ENCODE measurements at regions not wholly inside any gene's neighbourhood (a gene's known extent, or its start where the extent isn't known, plus 50 kb on each side); places are given as distances from the start of the nearest gene placed in this dataset.

- DNase-seq (no peak), FAIRE-seq (no peak)
- Histone ChIP-seq H3K4me3 (ENCODE audit: low read length in 3 of 3) (no peak overlapping the region), H3K27me3 (ENCODE audit: control insufficient read depth, insufficient read depth, low read length) (no peaks in the 10 kb centered on the region), H3K4me1 (ENCODE audit: control insufficient read depth in 2 of 3, insufficient read depth in 2 of 3, low read depth in 1 of 3, low read length in 3 of 3) (no peaks in the 10 kb centered on the region), H3K27ac (ENCODE audit: low read depth in 2 of 2, low read length in 2 of 2) (no peak overlapping the region), H3K9ac (ENCODE audit: low read length in 3 of 3) (no peak overlapping the region), H3K36me3 (ENCODE audit: control insufficient read depth in 2 of 3, insufficient read depth in 3 of 3, low read length in 3 of 3) (no peaks in the 10 kb centered on the region), H3K9me3 (ENCODE audit: control insufficient read depth in 2 of 3, insufficient read depth in 1 of 3, low read length in 3 of 3) (no peaks in the 10 kb centered on the region)
- TF ChIP-seq, protein P1, sequence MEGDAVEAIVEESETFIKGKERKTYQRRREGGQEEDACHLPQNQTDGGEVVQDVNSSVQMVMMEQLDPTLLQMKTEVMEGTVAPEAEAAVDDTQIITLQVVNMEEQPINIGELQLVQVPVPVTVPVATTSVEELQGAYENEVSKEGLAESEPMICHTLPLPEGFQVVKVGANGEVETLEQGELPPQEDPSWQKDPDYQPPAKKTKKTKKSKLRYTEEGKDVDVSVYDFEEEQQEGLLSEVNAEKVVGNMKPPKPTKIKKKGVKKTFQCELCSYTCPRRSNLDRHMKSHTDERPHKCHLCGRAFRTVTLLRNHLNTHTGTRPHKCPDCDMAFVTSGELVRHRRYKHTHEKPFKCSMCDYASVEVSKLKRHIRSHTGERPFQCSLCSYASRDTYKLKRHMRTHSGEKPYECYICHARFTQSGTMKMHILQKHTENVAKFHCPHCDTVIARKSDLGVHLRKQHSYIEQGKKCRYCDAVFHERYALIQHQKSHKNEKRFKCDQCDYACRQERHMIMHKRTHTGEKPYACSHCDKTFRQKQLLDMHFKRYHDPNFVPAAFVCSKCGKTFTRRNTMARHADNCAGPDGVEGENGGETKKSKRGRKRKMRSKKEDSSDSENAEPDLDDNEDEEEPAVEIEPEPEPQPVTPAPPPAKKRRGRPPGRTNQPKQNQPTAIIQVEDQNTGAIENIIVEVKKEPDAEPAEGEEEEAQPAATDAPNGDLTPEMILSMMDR (IDR thresholded peaks at IDR 0.05; ENCODE audit: borderline replicate concordance, extremely low read depth, insufficient read depth): no peak
- intact Hi-C loops (cut with DNase I): no loop called here
Measured at GRCh38 chr4:54607067-54607466, 50.7 kb upstream of the KIT start.

GRCh38 chr4:54607521-54607920 is 50.2 kb upstream of the KIT start:
- no peak for DNase-seq
- TF ChIP-seq, protein P1 (IDR thresholded peaks at IDR 0.05; ENCODE audit: borderline replicate concordance, extremely low read depth, insufficient read depth): no peak
- no peak for FAIRE-seq

More at GRCh38 chr4:54607521-54607920, 50.2 kb upstream of the KIT start:
- Histone ChIP-seq H3K36me3 (ENCODE audit: control insufficient read depth in 2 of 3, insufficient read depth in 3 of 3, low read length in 3 of 3) (no peaks in the 10 kb centered on the region), H3K4me3 (ENCODE audit: low read length in 3 of 3) (no peak overlapping the region), H3K27ac (ENCODE audit: low read depth in 2 of 2, low read length in 2 of 2) (no peak overlapping the region), H3K4me1 (ENCODE audit: control insufficient read depth in 2 of 3, insufficient read depth in 2 of 3, low read depth in 1 of 3, low read length in 3 of 3) (no peaks in the 10 kb centered on the region), H3K27me3 (ENCODE audit: control insufficient read depth, insufficient read depth, low read length) (no peaks in the 10 kb centered on the region), H3K9me3 (ENCODE audit: control insufficient read depth in 2 of 3, insufficient read depth in 1 of 3, low read length in 3 of 3) (no peaks in the 10 kb centered on the region), H3K9ac (ENCODE audit: low read length in 3 of 3) (no peak overlapping the region)
- intact Hi-C loops (cut with DNase I): no loop called here

All from kidney (tissue), 13 donors.